ENCODE measurements at regions not wholly inside any gene's neighbourhood (a gene's known extent, or its start where the extent isn't known, plus 50 kb on each side); places are given as distances from the start of the nearest gene placed in this dataset.

GRCh38 chr4:32251126-32251525 lies 1531.0 kb downstream of the PCDH7 start:
- DNase-seq (ENCODE audit: low read depth) = no peak

- no peak for DNase-seq (ENCODE audit: low read depth)
Measured at GRCh38 chr4:32251926-32252325, 1531.8 kb downstream of the PCDH7 start.

DNA sequence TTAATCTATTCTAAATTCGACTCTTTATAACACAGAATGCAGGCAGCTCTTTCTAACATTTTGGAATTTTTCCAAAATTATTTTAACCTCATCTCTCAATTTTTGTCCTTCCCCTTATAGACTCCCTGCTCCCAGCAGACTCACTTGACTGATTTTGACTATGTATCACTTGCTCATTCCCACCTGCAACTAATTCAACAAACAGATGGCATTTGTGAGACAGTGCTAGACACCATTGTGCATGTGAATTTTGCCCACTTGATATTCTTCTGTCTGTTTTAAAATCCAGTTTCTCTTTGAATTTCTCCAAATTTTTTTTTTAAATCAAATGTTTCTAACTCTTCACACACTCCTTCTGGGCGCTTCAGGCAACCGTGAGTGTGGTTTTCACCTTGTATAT lies 1534.0 kb downstream of the PCDH7 start:
- DNase-seq (ENCODE audit: low read depth) = no peak

- DNase-seq (ENCODE audit: low read depth) = no peak
Measured at GRCh38 chr4:32258986-32259385, 1538.8 kb downstream of the PCDH7 start.

- no peak for DNase-seq (ENCODE audit: low read depth)
Measured at GRCh38 chr4:32261196-32261595, 1541.0 kb downstream of the PCDH7 start.

DNA sequence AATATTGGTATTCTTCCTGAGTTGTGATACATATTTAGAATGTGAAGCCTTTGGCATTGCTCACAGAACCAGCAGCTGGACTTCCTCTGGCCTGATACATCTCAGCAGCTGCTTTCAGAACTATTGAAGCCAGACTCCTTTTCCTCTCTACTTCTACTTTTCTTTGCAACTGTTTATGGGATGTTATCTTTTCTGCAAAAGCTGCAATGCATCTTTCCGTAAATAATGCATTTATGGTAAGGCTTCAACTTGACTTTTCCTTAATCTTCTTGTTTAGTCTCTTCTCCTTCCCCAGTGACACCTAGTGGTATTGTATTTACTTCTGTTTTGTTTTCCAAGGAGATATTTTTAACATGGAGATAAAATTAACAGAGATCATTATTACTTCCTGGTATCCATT lies 1548.7 kb downstream of the PCDH7 start:
- no peak for DNase-seq (ENCODE audit: low read depth)

DNA sequence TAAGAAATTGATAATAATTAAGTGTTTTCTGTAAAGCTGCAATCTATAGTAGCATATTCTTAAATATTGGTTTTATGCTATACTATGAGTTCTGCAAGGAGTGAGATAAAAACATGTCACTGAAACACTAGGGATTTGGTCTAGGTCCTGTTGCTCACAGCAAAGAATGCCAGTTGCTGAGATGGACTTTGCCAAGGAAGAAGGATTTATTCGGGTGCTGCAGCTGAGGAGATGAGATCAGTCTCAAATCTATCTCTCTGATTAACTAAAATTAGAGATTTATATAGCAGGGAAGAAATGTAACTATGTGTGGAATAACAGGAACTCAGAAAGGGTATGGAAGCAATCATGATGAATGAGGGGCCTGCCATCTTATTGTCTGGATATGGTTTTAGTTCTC lies 1569.9 kb downstream of the PCDH7 start:
- no peak for DNase-seq (ENCODE audit: low read depth)

DNA sequence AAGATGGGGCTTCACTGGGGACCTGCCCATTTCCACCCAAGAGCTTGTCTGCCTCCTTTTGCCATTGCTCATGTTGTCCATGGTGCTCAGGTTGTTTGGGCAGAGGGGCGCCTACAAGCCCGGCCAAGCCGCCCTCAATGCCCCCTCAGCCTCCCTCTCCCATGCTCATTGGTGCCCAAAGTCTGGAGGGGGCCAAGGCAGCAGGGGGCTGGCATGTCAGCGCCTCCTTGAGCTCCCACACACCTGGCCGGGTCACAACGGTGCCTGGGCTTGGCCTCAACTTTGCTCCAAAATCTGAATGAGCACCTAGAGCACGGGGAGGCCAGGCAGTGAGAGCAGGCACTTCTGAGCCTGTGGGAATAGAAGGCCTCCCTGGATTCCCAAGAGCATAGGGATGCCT lies 1598.8 kb downstream of the PCDH7 start:
- no peak for DNase-seq (ENCODE audit: low read depth)

DNA sequence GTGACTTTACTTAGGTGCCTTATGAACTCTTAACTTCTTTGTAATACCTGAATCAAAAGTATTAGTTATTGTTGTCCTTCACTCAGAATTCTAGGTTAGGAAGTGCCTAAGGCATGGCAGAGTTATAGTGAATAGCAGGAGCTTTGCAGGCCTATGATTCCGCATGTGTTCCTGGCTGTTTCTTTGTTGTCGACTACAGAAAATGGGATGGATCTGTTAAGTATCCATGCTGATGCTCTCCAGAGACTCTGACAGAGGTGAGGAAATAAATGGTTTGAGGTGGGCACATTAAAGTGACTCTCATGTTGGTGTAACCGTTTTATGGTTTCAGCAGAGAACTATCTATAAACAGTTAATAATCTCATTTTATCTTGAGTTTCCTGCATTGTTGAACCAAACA lies 1601.3 kb downstream of the PCDH7 start:
- DNase-seq (ENCODE audit: low read depth) = no peak

DNA sequence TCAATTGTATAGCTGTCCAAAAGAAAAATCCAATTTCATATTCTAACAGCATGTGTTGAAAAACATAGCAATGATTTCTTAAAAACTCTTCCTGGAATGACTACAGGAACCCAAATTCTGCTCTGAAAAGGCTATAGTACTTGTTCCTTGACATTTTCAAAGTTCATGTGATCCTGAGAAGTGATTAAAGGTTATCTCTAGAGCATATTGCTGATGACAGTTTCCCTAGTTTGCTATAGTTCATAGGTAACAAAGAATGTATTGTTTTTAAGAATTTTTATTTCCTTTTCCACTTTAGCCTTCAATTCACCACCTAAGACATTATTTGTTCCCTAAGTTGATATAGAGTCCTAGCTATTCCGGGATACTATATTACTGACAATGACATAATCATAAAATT lies 1614.6 kb downstream of the PCDH7 start:
- no peak for DNase-seq (ENCODE audit: low read depth)

DNA sequence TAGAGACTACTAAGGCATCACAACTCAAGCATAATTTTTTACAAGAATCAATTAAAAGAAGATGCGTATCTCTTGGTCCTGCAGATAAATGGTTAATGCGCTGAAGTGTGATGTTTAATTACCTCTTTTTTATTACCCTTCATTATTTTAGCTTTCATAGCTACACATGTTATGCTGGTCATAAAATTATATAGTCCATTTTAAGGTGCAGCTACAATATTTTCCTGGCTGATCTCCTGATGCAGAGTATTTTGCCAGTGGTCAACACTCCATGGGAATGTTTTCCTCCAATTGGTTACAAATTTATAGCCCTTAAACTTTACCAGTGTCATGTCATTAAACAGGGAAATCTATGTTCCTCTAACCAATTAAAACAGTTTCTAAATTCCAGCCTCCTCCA lies 1617.2 kb downstream of the PCDH7 start:
- no peak for DNase-seq (ENCODE audit: low read depth)

GRCh38 chr4:32340591-32340990 lies 1620.4 kb downstream of the PCDH7 start:
- DNase-seq (ENCODE audit: low read depth) = no peak

GRCh38 chr4:32341342-32341741 lies 1621.2 kb downstream of the PCDH7 start:
- no peak for DNase-seq (ENCODE audit: low read depth)

- no peak for DNase-seq (ENCODE audit: low read depth)
Measured at GRCh38 chr4:32342054-32342453, 1621.9 kb downstream of the PCDH7 start.

GRCh38 chr4:32349026-32349425 lies 1628.9 kb downstream of the PCDH7 start:
- DNase-seq (ENCODE audit: low read depth) = no peak

DNA sequence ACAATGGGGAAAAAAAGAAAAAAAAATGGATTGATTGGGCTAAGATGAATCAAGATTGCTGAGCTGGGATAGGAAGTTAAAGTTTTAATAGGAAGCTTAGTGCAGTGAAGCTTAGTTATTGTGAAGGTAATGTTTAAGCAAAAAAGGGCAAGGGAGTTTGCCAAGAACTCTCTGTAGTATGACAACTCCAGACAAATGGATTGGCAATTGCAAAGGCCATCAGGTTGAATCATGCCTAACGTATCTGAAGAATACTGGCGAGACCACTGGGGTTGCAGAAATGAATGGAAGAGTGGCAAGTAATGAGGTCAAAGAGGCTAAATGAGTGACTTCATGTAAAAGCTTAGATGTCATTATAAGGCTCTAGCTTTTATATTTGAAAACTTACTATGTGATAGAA lies 1654.0 kb downstream of the PCDH7 start:
- DNase-seq (ENCODE audit: low read depth) = no peak

DNA sequence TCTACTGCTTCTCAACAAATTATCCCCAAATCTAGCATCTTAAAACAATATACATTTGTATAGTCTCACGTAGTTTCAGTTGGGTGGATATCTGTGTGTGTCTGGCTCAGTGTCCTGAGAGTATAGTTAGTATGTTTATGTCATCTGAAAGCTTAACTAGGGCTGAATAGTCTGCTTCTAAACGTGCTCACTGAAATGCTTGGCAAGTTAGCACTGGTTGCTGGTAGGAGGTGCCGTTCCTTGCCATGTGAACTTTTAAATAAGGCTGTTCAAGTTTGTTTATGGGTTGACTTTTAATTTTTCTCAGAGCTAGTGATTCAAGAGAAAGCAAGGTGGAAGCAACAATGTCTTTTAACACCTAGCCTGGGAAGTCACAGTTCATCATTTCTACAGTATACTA lies 1673.6 kb downstream of the PCDH7 start:
- DNase-seq (ENCODE audit: low read depth) = no peak

DNA sequence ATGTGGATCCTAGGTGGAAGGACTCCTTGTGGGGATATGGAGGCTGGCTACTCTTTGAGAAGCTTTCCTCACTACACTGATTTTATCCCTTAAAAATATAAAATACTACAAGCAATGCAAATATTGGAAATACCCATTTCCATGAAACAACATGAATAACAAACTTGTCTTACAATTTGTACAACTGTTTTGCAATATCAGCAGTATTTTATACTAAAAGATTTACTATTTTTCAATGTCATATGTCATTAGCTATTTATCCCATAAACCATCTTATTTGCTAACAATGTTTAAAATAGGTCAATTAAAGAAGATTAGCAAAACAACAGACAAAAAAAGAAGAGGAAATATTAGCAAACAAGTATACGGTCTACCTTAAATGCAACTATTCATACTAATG lies 1674.1 kb downstream of the PCDH7 start:
- DNase-seq (ENCODE audit: low read depth) = no peak

GRCh38 chr4:32396507-32397070 lies 1676.4 kb downstream of the PCDH7 start:
- no peak for DNase-seq (ENCODE audit: low read depth)

DNA sequence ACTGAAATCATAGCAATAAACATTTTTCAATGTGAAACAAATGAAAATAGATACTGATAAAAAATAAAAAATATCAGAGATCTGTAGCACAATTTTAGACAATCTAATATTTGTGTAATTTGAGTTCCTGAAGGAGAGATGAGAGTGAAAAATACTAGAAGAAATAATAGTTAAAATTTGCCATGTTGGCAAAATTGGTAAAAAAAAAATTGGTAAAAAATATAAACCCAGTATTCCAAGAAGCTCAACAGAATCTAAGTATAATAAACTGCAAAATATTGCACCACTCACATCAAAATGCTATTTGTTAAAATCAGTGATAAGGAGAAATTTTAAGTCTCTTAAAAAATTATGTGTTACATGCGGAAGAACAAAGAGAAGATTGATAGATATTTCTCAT lies 1680.7 kb downstream of the PCDH7 start:
- DNase-seq (ENCODE audit: low read depth) = no peak

DNA sequence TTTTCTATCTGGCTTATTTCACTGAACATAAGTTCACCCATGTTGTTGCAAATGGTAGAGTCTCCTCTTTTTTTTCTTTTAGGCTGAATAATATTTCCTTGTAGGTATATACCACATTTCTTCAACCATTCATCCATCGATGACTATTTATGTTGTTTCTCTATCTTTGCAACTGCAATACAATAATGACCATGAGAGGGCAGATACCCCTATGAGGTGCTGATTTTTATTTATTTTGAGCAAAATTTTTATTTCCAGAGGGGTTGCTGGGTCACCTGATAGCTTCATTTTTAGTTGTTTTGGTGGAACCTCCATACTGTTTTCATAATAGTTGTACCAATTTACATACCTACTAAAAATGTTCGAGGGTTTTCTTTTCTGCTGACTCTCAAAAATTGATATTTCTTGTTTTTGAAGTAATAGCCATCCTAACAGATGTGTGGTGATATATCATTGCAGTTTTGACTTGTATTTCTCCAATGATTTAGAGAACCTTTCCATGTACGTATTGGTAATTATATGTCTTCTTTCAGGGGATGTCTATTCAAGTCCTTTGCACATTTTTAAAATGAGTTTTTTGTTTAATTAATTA lies 1697.0 kb downstream of the PCDH7 start:
- no peak for DNase-seq (ENCODE audit: low read depth)

DNA sequence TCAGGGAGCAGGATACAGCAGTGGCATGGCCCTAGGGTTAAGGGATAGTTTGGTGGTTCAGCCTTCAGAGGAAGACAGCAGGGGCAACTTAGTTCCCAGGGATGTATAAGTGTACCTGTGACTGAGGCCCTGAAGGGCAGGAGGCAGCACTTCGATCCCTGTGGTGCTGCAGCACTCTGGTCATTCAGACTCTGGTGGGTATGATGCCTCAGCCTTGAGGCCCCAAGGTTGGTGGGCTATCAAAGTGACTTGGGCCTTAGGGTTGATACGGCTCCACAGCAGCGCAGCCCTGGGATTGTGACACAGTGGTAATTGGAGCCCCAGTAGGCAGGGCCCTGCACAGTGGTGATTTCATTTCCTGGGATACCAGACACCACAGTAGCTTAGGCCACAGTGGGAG lies 1703.1 kb downstream of the PCDH7 start:
- no peak for DNase-seq (ENCODE audit: low read depth)

GRCh38 chr4:32425243-32425642 lies 1705.1 kb downstream of the PCDH7 start:
- no peak for DNase-seq (ENCODE audit: low read depth)

DNA sequence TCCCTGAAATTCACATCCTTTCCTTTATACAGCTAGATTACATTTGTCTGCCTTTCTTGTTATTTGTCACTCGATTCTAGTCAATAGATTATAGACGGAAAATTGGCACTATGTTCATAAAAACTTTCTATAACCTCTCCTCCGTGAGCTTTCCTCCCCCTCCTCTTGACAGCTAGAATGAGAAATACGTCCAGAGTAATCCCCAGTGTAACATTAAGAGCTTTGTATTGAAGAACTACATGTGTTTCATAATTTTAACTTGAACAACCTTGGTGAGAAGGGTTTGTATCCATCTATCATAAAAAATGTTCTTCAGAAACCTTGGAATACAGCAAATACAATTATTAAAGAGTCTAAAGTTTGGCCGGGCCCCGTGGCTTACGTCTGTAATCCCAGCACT lies 1707.4 kb downstream of the PCDH7 start:
- DNase-seq (ENCODE audit: low read depth) = no peak

GRCh38 chr4:32429151-32429550 lies 1709.0 kb downstream of the PCDH7 start:
- no peak for DNase-seq (ENCODE audit: low read depth)

All from EH (cell line).